ENCODE measurements at regions not wholly inside any gene's neighbourhood (a gene's known extent, or its start where the extent isn't known, plus 50 kb on each side); places are given as distances from the start of the nearest gene placed in this dataset.
A peak's percentile ranks its signal among the peaks of the same experiment; 100 is the strongest.
"Not testable (repeated sequence)": the region's sequence is repeated elsewhere in the genome, so short reads cannot be mapped to it uniquely, and the experiment has no call there.

- no peak for DNase-seq
Observed at GRCh38 chr11:47928426-47928825, 51.9 kb upstream of the PTPRJ start.

GRCh38 chr11:47924184-47924691, 56.1 kb upstream of the PTPRJ start:
- DNase-seq, result no peak

- no peak for DNase-seq
Observed at GRCh38 chr11:47923667-47924066, 56.7 kb upstream of the PTPRJ start.

GRCh38 chr11:47921080-47921555, 59.2 kb upstream of the PTPRJ start:
- not testable (repeated sequence) for DNase-seq

- no peak for DNase-seq
Observed at GRCh38 chr11:47918882-47919495, 61.4 kb upstream of the PTPRJ start.

GRCh38 chr11:47918370-47918690, 62.0 kb upstream of the PTPRJ start:
- no peak for DNase-seq

- DNase-seq, result peak; percentile 11 to 48
Observed at GRCh38 chr11:47917599-47918369, 62.6 kb upstream of the PTPRJ start.

- no peak for DNase-seq
Observed at GRCh38 chr11:47916361-47916841, 64.0 kb upstream of the PTPRJ start.

GRCh38 chr11:47915783-47916182, 64.6 kb upstream of the PTPRJ start:
- no peak for DNase-seq

GRCh38 chr11:47915374-47915773, 65.0 kb upstream of the PTPRJ start:
- peak in 1 of 2 experiments; percentile 44 for DNase-seq

- DNase-seq, result no peak
Observed at GRCh38 chr11:47914743-47915142, 65.6 kb upstream of the PTPRJ start.

GRCh38 chr11:47913529-47914244, 65.5 kb upstream of the NUP160 start:
- DNase-seq, result no peak

- no peak for DNase-seq
Observed at GRCh38 chr11:47912843-47913437, 64.8 kb upstream of the NUP160 start.

GRCh38 chr11:47911149-47911548, 63.0 kb upstream of the NUP160 start:
- DNase-seq, result no peak

- no peak for DNase-seq
Observed at GRCh38 chr11:47908198-47908597, 60.0 kb upstream of the NUP160 start.

- no peak for DNase-seq
Observed at GRCh38 chr11:47907499-47907898, 59.3 kb upstream of the NUP160 start.

GRCh38 chr11:47906066-47906465, 57.9 kb upstream of the NUP160 start:
- DNase-seq, result no peak

- no peak for DNase-seq
Observed at GRCh38 chr11:47905358-47906059, 57.4 kb upstream of the NUP160 start.

- no peak for DNase-seq
Observed at GRCh38 chr11:47904808-47905207, 56.7 kb upstream of the NUP160 start.

- DNase-seq, result no peak
Observed at GRCh38 chr11:47904048-47904447, 55.9 kb upstream of the NUP160 start.

- no peak for DNase-seq
Observed at GRCh38 chr11:47899801-47900200, 51.7 kb upstream of the NUP160 start.
